Choroid plexus epithelial cell (primary cell): ENCODE measurements at regions not wholly inside any gene's neighbourhood (a gene's known extent, or its start where the extent isn't known, plus 50 kb on each side); places are given as distances from the start of the nearest gene placed in this dataset.
A peak's percentile ranks its signal among the peaks of the same experiment; 100 is the strongest.

ENCODE experiments used
- DNase-seq: peaks from one replicate; pipeline ENCODE4 v3.0.0-alpha.2; 2010; ENCODE audit warnings: low read depth
- H3K4me3 ChIP-seq: 2 replicates; pipeline ENCODE4 v1.5.1; 2011; ENCODE audit warnings: low read depth, mild to moderate bottlenecking, control low read depth, low read length, moderate library complexity
- CTCF ChIP-seq: conservative IDR thresholded peaks from 2 replicates; pipeline ENCODE4 v1.5.1; 2011; ENCODE audit warnings: low read depth, mild to moderate bottlenecking, control low read depth, inconsistent platforms, low read length, moderate library complexity

- peak; percentile 31 for DNase-seq
- TF ChIP-seq CTCF, result no peak
- H3K4me3 ChIP-seq, result no peak overlapping the region
Measured at GRCh38 chr4:144288011-144288903, 147.7 kb upstream of the GYPA start.

- DNase-seq, result peak; percentile 77
- no peak overlapping the region for H3K4me3 ChIP-seq
- no peak for TF ChIP-seq CTCF
Measured at GRCh38 chr4:144289667-144290428, 149.3 kb upstream of the GYPA start.

GRCh38 chr4:144291164-144291563 is 150.6 kb upstream of the GYPA start:
- no peak for TF ChIP-seq CTCF
- no peak for DNase-seq
- no peak overlapping the region for H3K4me3 ChIP-seq

GRCh38 chr4:144294211-144294610 is 153.7 kb upstream of the GYPA start:
- no peak for TF ChIP-seq CTCF
- no peak for DNase-seq
- no peak overlapping the region for H3K4me3 ChIP-seq

GRCh38 chr4:144295286-144295995 is 154.9 kb upstream of the GYPA start:
- no peak overlapping the region for H3K4me3 ChIP-seq
- TF ChIP-seq CTCF, result no peak
- DNase-seq, result peak; percentile 77

GRCh38 chr4:144296941-144297340 is 156.4 kb upstream of the GYPA start:
- no peak for DNase-seq
- TF ChIP-seq CTCF, result no peak
- H3K4me3 ChIP-seq, result no peak overlapping the region
